Activated CD4-positive, alpha-beta memory T cell treated with anti-CD3 and anti-CD28 coated beads, Interleukin-2, amount 10 ng/mL, durations not matched to agents 7 days and 5 days (primary cell): ENCODE measurements at regions not wholly inside any gene's neighbourhood (a gene's known extent, or its start where the extent isn't known, plus 50 kb on each side); places are given as distances from the start of the nearest gene placed in this dataset.
A peak's percentile ranks its signal among the peaks of the same experiment; 100 is the strongest.

Experiments
- CTCF ChIA-PET: fragments of 350-600 bp; sonication (Branson Sonifier 250); formaldehyde crosslinking; loops from one replicate; lab custom pipeline; 2021; ENCODE audit warnings: antibody characterized with exemption, inconsistent platforms; lab: Charles Lee
- POLR2A ChIA-PET: fragments of 350-600 bp; sonication (Branson Sonifier 250); formaldehyde crosslinking; loops from one replicate; lab custom pipeline; 2021; ENCODE audit warnings: antibody characterized with exemption; lab: Charles Lee
- DNase-seq: peaks from one replicate; pipeline ENCODE4 v3.0.0-alpha.2; 2020
- H3K27ac Mint-ChIP-seq: one replicate; pipeline ENCODE4 v1.8.0; 2021; ENCODE audit warnings: mild to moderate bottlenecking, mixed read lengths
- H3K27me3 Mint-ChIP-seq: one replicate; pipeline ENCODE4 v1.8.0; 2021; ENCODE audit warnings: mixed read lengths
- H3K36me3 Mint-ChIP-seq: one replicate; pipeline ENCODE4 v1.8.0; 2021; ENCODE audit warnings: low read depth, mixed read lengths
- H3K4me1 Mint-ChIP-seq: one replicate; pipeline ENCODE4 v1.8.0; 2021; ENCODE audit warnings: mixed read lengths
- H3K4me3 Mint-ChIP-seq: one replicate; pipeline ENCODE4 v1.8.0; 2021; ENCODE audit warnings: mild to moderate bottlenecking, mixed read lengths
- H3K9me3 Mint-ChIP-seq: one replicate; pipeline ENCODE4 v1.8.0; 2021; ENCODE audit warnings: mixed read lengths

DNA sequence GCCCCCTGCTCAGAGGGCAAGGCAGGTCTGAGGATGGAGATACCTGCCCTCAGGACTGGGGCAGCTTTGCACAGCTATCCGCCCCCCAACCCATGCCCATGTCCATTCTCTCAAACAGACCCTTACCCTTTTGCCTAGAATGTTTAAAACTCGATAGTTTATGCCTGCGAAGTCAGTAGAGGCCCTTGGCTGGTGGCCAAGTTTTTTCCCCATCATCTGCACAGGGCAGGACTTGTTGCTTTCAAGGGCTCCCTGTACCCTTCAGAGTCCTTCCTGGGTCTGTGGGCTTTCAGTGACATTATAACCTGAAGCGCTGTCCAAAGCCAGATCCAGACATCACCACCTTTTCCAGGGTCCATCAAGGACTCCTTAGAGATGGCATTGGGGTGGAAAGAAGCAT lies 148.7 kb upstream of the ZNF644 start:
- DNase-seq = no peak
- H3K4me3 Mint-ChIP-seq = no peak overlapping the region
- no peaks in the 10 kb centered on the region for H3K4me1 Mint-ChIP-seq
- CTCF ChIA-PET = interaction anchor here (0.7 kb wide), 1 partner anchor 448 kb away, joined by 4 read pairs; no protein-coding TSS in a partner anchor
- H3K27ac Mint-ChIP-seq = no peak overlapping the region
- POLR2A ChIA-PET = no interaction called here
- no peaks in the 10 kb centered on the region for H3K9me3 Mint-ChIP-seq
- peaks cover 14% of the 10 kb centered on the region for H3K27me3 Mint-ChIP-seq
- no peaks in the 10 kb centered on the region for H3K36me3 Mint-ChIP-seq

DNA sequence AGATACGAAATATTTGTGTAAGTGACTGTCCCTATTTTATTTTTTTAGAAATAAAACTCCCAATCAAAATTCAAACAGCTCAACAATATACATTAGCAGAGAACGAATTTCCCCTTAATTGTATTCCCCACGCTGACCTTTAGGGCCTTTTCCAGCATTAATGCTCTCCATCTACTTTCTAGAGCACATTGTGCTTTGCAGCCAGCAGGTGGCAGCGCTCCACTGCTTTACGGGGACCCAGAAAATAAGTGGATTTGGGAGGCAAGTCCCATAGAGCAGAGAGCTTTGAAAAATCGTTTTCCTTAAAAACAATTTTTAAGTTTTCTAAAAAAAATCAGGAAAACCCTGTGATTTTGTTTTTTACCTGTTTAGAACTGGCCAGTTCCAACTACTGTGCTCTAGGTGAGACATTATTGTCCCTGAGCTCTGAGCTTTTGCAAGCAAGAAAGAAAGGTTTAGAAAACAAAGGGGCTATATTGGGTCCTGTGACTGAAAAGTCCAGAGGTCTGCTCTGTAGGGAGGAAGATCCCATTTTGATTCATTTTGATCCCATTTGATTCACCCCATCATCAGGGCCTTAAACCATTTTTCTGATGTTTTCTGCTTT lies 144.4 kb upstream of the ZNF644 start:
- DNase-seq = peak; percentile 37
- no peaks in the 10 kb centered on the region for H3K4me1 Mint-ChIP-seq
- H3K4me3 Mint-ChIP-seq = no peak overlapping the region
- H3K27me3 Mint-ChIP-seq = no peaks in the 10 kb centered on the region
- POLR2A ChIA-PET = no interaction called here
- no peaks in the 10 kb centered on the region for H3K9me3 Mint-ChIP-seq
- no peaks in the 10 kb centered on the region for H3K36me3 Mint-ChIP-seq
- CTCF ChIA-PET = interaction anchor here (0.5 to 4.6 kb wide), 46 partner anchors 8 to 1052 kb away, joined by 3 to 39 read pairs (median 4); partner anchors contain the start of gene ZNF644
- H3K27ac Mint-ChIP-seq = no peak overlapping the region

DNA sequence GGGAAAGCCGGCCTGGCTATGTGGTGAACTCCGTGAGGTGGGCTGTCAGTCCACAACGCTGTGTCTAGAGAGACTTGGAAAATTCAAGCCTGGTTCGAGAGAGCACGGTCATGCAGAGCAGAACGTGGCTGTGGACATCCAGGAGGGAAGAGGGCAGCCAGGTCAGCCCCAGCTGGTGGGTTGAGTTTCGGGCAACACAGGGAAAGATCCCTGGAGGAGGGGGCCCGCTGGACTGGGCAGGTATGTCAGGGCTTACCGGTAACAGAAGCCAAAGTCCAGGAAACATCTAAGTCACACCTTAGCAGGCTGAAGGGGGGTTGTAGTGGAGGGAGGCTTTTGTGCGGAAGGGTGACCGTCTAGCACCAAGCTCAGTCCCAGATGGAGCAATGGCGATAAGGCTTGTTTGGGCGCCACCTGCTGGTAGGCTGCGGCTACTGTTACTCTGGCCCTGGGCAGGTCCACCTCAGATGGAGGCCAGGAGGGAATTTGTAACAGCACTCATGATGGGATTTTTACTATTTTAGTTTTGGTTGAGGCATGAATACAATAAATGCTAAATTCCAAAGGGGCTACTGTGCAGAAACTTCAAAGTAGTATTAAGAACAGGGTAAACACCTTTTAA lies 143.3 kb upstream of the ZNF644 start:
- DNase-seq = peak; percentile 72

DNA sequence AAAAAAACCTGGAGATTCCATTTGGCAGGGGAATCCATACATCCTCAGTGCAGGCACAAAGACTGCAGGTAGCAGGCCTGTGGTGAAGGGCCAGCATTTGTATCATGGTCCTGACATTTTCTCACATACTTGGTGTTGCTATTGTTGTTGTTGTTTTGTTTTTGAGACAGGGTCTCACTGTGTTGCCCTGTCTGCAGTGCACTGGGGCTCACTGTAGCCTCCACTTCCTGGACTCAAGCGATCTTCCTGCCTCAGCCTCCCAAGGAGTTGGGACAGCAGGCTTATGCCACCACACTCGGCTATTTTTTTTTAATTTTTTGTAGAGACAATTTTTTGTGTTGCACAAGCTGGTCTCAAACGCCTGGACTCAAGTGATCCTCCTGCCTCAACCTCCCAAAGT lies 140.8 kb upstream of the ZNF644 start:
- Mint-ChIP-seq H3K9me3 (no peaks in the 10 kb centered on the region), H3K36me3 (no peaks in the 10 kb centered on the region), H3K27me3 (no peaks in the 10 kb centered on the region), H3K4me3 (no peak overlapping the region), H3K27ac (no peak overlapping the region), H3K4me1 (no peaks in the 10 kb centered on the region)
- ChIA-PET CTCF (interaction anchor here (1.6 to 4.6 kb wide), 2 partner anchors 11 to 146 kb away, joined by 3 to 16 read pairs; no protein-coding TSS in a partner anchor), POLR2A (no interaction called here)
- DNase-seq = no peak

More for the DNA sequence above, 143.3 kb upstream of the ZNF644 start:
- H3K4me1 Mint-ChIP-seq = no peaks in the 10 kb centered on the region
- ChIA-PET POLR2A (no interaction called here), CTCF (interaction anchor here (0.6 to 4.6 kb wide), 40 partner anchors 9 to 807 kb away, joined by 3 to 39 read pairs (median 4); no protein-coding TSS in a partner anchor)
- no peaks in the 10 kb centered on the region for H3K9me3 Mint-ChIP-seq
- no peak overlapping the region for H3K27ac Mint-ChIP-seq
- H3K4me3 Mint-ChIP-seq = no peak overlapping the region
- H3K27me3 Mint-ChIP-seq = no peaks in the 10 kb centered on the region
- no peaks in the 10 kb centered on the region for H3K36me3 Mint-ChIP-seq

DNA sequence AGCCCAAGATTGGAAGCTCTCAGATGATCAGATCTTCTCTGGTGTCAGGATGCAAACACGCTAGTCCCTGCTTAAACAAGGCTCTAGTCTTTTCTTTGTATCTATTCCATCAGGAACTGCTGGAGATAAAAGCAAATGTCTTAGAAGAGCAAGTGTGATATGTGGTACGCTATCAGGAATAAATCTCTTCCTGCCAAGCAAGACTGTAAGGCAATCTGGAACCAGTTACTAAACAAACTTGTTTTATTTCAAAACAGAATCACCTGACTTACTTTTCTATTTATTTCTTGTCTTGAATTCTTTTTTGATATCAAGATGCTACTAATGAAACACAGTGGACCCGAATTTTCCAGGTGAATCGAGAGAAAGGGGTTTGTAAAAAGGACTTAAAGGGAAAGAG lies 139.9 kb upstream of the ZNF644 start:
- Mint-ChIP-seq H3K4me3 (no peak overlapping the region), H3K36me3 (no peaks in the 10 kb centered on the region), H3K27me3 (no peaks in the 10 kb centered on the region), H3K4me1 (no peaks in the 10 kb centered on the region), H3K9me3 (no peaks in the 10 kb centered on the region), H3K27ac (no peak overlapping the region)
- ChIA-PET CTCF (no interaction called here), POLR2A (no interaction called here)
- no peak for DNase-seq

DNA sequence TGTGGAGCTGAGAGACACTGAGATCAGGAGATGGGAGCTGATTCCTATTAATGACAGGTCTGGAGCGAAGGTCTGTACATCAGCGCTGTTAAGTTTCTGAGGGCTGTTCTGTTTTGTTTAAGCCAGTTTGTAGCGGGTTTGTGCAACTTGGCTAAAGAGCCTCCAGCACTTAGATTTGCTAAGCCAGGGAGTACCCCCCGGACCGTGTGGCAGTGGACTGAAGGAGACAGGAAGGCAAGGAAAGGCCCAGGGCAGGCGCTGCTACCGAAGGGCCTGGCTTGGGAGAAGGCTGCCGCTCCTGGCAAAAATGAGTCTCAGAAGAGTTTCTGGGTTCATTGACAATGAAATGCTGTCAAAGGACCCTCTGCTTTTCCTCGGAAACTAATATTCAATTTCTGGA lies 139.3 kb upstream of the ZNF644 start:
- no peak overlapping the region for H3K27ac Mint-ChIP-seq
- POLR2A ChIA-PET = no interaction called here
- H3K27me3 Mint-ChIP-seq = peaks cover 2% of the 10 kb centered on the region
- H3K9me3 Mint-ChIP-seq = no peaks in the 10 kb centered on the region
- no peak for DNase-seq
- CTCF ChIA-PET = no interaction called here
- no peaks in the 10 kb centered on the region for H3K36me3 Mint-ChIP-seq
- H3K4me1 Mint-ChIP-seq = no peaks in the 10 kb centered on the region
- H3K4me3 Mint-ChIP-seq = no peak overlapping the region

DNA sequence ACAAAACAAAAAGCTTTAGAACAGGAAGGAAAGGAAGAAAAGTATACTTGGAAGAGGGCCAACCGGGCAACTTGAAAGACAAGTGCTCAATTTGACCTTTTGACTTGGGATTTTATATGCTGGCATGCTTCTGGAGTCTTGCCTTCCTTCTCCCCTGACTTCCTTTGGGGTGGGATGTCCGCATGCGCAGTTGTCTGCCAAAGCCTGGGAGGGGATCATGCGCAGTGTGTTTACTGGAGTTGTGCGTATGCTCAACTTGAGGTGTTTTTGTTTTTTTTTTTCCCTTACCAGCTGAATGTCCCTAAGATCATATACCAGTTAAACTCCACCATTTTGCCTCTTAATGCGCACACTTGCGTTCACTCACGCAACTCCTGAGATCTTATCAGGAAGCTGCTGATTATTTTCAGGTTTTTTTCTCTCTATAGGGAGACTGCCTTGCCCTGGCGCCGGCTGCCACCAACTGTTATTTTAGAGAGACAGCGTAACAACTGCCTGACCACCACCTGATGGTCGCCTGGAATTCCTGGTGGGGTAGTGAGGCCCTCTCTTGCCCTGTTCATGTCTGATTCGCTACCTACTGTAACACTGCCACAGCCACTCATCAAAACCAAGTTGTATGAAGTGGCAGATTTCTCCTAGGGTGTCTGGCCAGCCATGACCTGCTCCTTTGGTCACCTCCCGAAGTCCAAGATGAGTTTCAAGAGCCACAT lies 138.7 kb upstream of the ZNF644 start:
- CTCF ChIA-PET = no interaction called here
- H3K4me3 Mint-ChIP-seq = no peak overlapping the region
- H3K36me3 Mint-ChIP-seq = no peaks in the 10 kb centered on the region
- H3K9me3 Mint-ChIP-seq = no peaks in the 10 kb centered on the region
- H3K27ac Mint-ChIP-seq = no peak overlapping the region
- DNase-seq = no peak
- POLR2A ChIA-PET = no interaction called here
- H3K4me1 Mint-ChIP-seq = no peaks in the 10 kb centered on the region
- peaks cover 4% of the 10 kb centered on the region for H3K27me3 Mint-ChIP-seq

DNA sequence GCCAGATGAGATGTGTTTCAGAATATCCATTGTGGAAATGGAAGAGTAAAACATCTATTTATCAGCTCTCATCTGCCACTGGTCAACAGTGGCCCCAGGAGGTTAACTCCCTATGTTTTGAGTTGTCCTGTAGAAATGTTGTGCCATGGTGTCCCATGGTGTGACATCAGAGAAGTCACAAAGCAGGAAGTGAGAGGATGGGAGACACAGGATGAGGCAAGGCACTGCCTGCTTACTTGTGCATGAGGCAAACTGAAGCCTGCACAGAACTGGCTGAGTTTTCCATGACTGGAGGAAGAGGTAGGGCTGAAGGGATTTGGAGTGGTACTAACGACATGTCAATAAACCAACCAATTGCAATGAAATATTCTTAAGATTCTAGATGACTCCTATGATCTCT lies 131.5 kb upstream of the ZNF644 start:
- ChIA-PET POLR2A (no interaction called here), CTCF (no interaction called here)
- no peaks in the 10 kb centered on the region for H3K36me3 Mint-ChIP-seq

DNA sequence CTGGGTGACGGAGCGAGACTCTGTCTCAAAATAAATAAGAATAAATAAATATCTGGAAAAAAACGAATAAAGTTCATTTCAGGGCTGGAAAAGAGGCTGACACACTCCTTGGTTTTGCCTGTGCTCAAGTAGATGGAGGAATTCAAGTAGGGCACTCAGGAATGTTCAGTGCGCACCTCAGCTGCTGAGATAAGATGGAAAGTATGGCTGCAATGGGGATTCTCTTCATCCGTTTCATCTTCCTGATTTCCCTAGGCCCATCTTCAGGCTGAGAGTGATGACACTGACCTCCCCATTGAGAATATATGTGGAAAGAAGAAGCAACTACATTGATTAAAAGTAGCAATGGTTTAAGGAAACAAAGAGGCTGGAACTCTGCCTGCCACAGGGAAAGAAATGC lies 130.5 kb upstream of the ZNF644 start:
- POLR2A ChIA-PET = no interaction called here

More for the DNA sequence above, 131.5 kb upstream of the ZNF644 start:
- H3K4me3 Mint-ChIP-seq = no peak overlapping the region
- no peak for DNase-seq
- H3K9me3 Mint-ChIP-seq = no peaks in the 10 kb centered on the region
- peaks cover 9% of the 10 kb centered on the region for H3K27me3 Mint-ChIP-seq
- no peak overlapping the region for H3K27ac Mint-ChIP-seq
- no peaks in the 10 kb centered on the region for H3K4me1 Mint-ChIP-seq

DNA sequence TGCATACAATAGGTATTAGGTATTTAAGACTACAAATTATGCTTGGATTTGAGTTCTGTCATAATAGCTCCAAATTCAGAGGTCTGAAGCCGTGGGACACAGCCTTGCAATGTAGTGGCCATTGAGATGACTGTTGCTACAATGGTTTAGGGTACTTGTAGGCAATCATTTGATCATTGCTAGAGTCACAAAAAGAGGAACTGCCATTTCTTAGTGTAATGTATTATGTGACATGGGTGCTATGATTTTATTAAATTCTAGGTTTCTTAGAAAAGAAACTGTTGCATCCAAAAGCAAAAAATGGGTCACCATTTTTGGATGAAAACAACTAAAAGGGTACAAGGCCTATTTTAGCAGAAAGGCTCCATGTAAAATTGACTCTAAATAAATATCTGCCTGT lies 129.9 kb upstream of the ZNF644 start:
- Mint-ChIP-seq H3K9me3 (no peaks in the 10 kb centered on the region), H3K4me1 (no peaks in the 10 kb centered on the region), H3K36me3 (no peaks in the 10 kb centered on the region), H3K27ac (no peak overlapping the region), H3K27me3 (peaks cover 14% of the 10 kb centered on the region), H3K4me3 (no peak overlapping the region)
- POLR2A ChIA-PET = no interaction called here
- CTCF ChIA-PET = interaction anchor here (1.1 kb wide), 1 partner anchor 14 kb away, joined by 4 read pairs; no protein-coding TSS in a partner anchor
- DNase-seq = no peak

More for the DNA sequence above, 130.5 kb upstream of the ZNF644 start:
- H3K36me3 Mint-ChIP-seq = no peaks in the 10 kb centered on the region
- no peaks in the 10 kb centered on the region for H3K9me3 Mint-ChIP-seq
- H3K27me3 Mint-ChIP-seq = peaks cover 14% of the 10 kb centered on the region
- DNase-seq = no peak
- no peaks in the 10 kb centered on the region for H3K4me1 Mint-ChIP-seq
- CTCF ChIA-PET = no interaction called here
- H3K4me3 Mint-ChIP-seq = no peak overlapping the region
- no peak overlapping the region for H3K27ac Mint-ChIP-seq

DNA sequence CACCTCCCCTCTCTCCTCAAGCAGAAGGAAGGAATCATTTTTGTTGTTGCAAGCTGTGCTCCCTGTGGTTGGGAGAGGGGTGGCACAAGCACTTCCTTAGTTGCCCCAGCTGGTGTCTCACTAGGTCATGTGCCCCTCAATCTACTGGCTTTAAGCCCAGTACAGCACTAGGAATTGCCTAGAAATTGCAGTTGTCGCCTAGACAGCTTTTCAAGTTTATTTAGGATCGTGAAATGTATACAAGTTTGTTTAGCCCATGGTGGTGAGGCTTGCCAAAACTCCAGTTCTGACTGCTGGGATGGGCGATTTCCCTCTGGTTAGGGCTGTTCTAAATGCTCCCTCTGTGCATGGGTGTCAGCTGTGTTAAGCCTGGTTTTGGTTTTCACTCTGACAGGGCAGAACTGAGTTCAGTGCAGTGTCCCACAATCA lies 126.8 kb upstream of the ZNF644 start:
- POLR2A ChIA-PET = no interaction called here

DNA sequence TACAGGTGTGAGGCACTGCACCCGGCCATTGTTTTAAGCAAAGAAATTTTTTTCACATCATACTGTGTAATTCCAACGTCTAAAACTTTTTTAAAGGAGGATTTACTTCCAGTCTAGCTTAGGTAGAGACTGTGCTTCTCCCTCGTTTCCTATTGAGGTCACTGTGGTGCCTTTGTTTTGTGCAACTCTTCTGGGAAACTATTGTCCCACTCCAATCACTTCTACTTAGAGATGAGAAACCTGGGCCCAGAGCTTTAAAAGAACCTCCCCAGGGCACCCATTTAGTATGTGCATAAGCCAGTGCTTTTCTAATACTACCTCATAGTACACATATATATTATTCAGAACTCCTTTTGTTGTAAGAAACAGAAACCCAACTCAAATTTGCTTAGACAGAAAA lies 120.0 kb upstream of the ZNF644 start:
- Mint-ChIP-seq H3K36me3 (no peaks in the 10 kb centered on the region), H3K4me1 (no peaks in the 10 kb centered on the region), H3K27me3 (no peaks in the 10 kb centered on the region), H3K4me3 (no peak overlapping the region), H3K27ac (no peak overlapping the region), H3K9me3 (no peaks in the 10 kb centered on the region)
- ChIA-PET CTCF (interaction anchor here (3.5 kb wide), 1 partner anchor 24 kb away, joined by 14 read pairs; no protein-coding TSS in a partner anchor), POLR2A (no interaction called here)
- DNase-seq = no peak

More for the DNA sequence above, 126.8 kb upstream of the ZNF644 start:
- Mint-ChIP-seq H3K27ac (no peak overlapping the region), H3K27me3 (peaks cover 10% of the 10 kb centered on the region), H3K4me3 (no peak overlapping the region), H3K36me3 (no peaks in the 10 kb centered on the region), H3K4me1 (no peaks in the 10 kb centered on the region), H3K9me3 (no peaks in the 10 kb centered on the region)
- CTCF ChIA-PET = interaction anchor here (1.3 kb wide), 1 partner anchor 17 kb away, joined by 4 read pairs; no protein-coding TSS in a partner anchor
- no peak for DNase-seq

DNA sequence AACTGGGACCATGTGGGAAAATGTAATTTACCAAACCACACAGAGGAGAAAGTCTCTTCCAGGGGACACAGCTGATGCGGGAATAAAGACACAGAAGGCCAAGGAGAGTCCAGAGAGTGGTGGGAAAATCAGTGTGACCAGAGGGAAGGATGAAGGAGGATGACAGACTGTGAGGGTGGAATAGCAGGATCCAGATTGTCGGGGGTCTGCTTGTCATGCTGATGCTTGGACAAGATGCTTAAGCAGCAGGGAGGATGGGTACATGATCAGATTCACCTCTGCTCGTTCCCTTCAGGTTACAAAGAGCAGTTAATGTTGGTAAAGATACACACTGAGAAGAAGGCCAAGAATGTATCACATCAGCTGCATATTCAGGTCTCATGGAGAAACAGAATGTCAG lies 117.1 kb upstream of the ZNF644 start:
- DNase-seq = no peak
- no peak overlapping the region for H3K4me3 Mint-ChIP-seq
- no peaks in the 10 kb centered on the region for H3K36me3 Mint-ChIP-seq
- H3K4me1 Mint-ChIP-seq = no peaks in the 10 kb centered on the region
- H3K9me3 Mint-ChIP-seq = no peaks in the 10 kb centered on the region
- CTCF ChIA-PET = no interaction called here
- POLR2A ChIA-PET = no interaction called here
- no peak overlapping the region for H3K27ac Mint-ChIP-seq
- H3K27me3 Mint-ChIP-seq = peaks cover under 1% of the 10 kb centered on the region
